ENCODE measurements at regions not wholly inside any gene's neighbourhood (a gene's known extent, or its start where the extent isn't known, plus 50 kb on each side); places are given as distances from the start of the nearest gene placed in this dataset.

DNA sequence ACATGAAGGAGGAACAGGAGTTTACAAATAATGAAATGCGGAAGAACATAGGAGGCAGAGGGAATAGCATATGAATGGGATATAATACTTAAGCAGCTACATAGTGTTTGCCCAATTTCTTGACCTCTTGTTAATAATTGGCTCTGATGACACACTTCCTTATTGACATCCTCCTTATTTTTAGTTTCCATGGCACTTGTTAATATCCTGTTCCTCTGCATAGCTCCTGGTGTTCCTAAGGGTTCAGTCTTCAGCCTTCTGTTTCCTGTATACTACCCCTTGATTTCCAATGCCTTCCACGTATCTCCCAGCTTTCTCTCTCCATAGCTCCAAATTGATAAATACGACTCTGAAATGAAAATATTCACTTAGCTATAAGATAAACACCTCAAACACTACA is 663.8 kb upstream of the API5 start:
- H4K20me1 ChIP-seq (ENCODE audit: control insufficient read depth, insufficient read depth, low read depth, low read length), result no peaks in the 10 kb centered on the region
- H3K9me3 ChIP-seq (ENCODE audit: control insufficient read depth, insufficient read depth, low read length), result no peaks in the 10 kb centered on the region
- H3K27me3 ChIP-seq (ENCODE audit: control insufficient read depth, low read length), result no peaks in the 10 kb centered on the region
- H3K4me2 ChIP-seq (ENCODE audit: low read length), result no peak overlapping the region
- no peaks in the 10 kb centered on the region for H3K9me2 ChIP-seq (replicated peaks; ENCODE audit: control insufficient read depth, low read length)
- no peaks in the 10 kb centered on the region for H3K36me3 ChIP-seq (ENCODE audit: control insufficient read depth, low read length)
- H3K27ac ChIP-seq (ENCODE audit: low read depth, low read length), result no peak overlapping the region
- no peaks in the 10 kb centered on the region for H3K79me2 ChIP-seq (ENCODE audit: control insufficient read depth, low read length)
- H3F3A ChIP-seq (ENCODE audit: control insufficient read depth, insufficient read depth), result no peaks in the 10 kb centered on the region
- TF ChIP-seq EZH2phosphoT487 (IDR thresholded peaks at IDR 0.05; ENCODE audit: borderline replicate concordance, low read length), result no peak
- TF ChIP-seq, protein P1, sequence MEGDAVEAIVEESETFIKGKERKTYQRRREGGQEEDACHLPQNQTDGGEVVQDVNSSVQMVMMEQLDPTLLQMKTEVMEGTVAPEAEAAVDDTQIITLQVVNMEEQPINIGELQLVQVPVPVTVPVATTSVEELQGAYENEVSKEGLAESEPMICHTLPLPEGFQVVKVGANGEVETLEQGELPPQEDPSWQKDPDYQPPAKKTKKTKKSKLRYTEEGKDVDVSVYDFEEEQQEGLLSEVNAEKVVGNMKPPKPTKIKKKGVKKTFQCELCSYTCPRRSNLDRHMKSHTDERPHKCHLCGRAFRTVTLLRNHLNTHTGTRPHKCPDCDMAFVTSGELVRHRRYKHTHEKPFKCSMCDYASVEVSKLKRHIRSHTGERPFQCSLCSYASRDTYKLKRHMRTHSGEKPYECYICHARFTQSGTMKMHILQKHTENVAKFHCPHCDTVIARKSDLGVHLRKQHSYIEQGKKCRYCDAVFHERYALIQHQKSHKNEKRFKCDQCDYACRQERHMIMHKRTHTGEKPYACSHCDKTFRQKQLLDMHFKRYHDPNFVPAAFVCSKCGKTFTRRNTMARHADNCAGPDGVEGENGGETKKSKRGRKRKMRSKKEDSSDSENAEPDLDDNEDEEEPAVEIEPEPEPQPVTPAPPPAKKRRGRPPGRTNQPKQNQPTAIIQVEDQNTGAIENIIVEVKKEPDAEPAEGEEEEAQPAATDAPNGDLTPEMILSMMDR (IDR thresholded peaks at IDR 0.05; ENCODE audit: low read depth, low read length, poor library complexity, severe bottlenecking), result no peak
- H3K4me1 ChIP-seq (ENCODE audit: control insufficient read depth, low read length), result no peaks in the 10 kb centered on the region
- H3K4me3 ChIP-seq (ENCODE audit: low read length), result no peak overlapping the region

DNA sequence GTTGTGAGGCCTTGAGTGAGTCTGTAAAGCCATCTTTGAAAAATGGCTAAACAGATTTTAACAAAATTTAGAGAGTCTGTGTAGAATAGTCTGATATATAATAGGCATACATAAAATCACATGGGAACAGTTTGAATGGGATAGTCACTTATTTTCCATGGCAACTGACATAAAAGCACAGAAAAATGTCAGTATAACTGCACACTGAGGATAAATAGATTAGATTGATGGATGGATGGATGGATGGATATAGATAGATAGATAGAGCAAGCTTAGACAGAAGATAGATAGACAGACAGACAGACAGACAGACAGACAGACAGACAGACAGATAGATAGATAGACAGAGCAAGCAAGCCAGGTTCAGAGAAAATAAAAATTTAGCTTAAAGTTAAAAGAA is 660.2 kb upstream of the API5 start:
- Histone ChIP-seq H3K27me3 (ENCODE audit: control insufficient read depth, low read length) (no peaks in the 10 kb centered on the region), H3K27ac (ENCODE audit: low read depth, low read length) (no peak overlapping the region), H3K79me2 (ENCODE audit: control insufficient read depth, low read length) (no peaks in the 10 kb centered on the region), H3K4me2 (ENCODE audit: low read length) (no peak overlapping the region), H4K20me1 (ENCODE audit: control insufficient read depth, insufficient read depth, low read depth, low read length) (no peaks in the 10 kb centered on the region), H3K4me3 (ENCODE audit: low read length) (no peak overlapping the region), H3K9me3 (ENCODE audit: control insufficient read depth, insufficient read depth, low read length) (no peaks in the 10 kb centered on the region), H3K36me3 (ENCODE audit: control insufficient read depth, low read length) (no peaks in the 10 kb centered on the region), H3F3A (ENCODE audit: control insufficient read depth, insufficient read depth) (no peaks in the 10 kb centered on the region), H3K9me2 (replicated peaks; ENCODE audit: control insufficient read depth, low read length) (no peaks in the 10 kb centered on the region), H3K4me1 (ENCODE audit: control insufficient read depth, low read length) (no peaks in the 10 kb centered on the region)
- no peak for TF ChIP-seq EZH2phosphoT487 (IDR thresholded peaks at IDR 0.05; ENCODE audit: borderline replicate concordance, low read length)
- TF ChIP-seq, protein P1 (IDR thresholded peaks at IDR 0.05; ENCODE audit: low read depth, low read length, poor library complexity, severe bottlenecking), result no peak

DNA sequence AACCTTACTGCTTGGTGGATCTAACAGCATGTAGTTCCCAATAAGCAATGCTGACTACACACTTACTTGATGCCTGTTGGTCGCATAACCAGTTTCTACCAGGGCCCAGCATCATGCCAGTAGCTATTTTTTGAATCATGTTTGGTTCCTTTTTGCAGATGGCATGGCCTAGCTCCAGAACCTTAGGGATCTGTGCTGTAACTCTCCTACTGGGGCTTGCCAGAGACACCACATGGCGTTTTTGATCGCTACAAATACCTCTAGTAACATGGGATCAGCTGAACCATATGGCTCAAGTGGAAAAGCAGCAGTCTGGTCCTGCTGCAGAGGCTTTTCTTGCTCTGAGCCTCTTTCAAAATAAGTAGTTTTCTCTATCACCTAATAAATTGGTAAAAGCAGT is 654.6 kb upstream of the API5 start:
- Histone ChIP-seq H3K27me3 (ENCODE audit: control insufficient read depth, low read length) (no peaks in the 10 kb centered on the region), H3F3A (ENCODE audit: control insufficient read depth, insufficient read depth) (no peaks in the 10 kb centered on the region), H3K4me3 (ENCODE audit: low read length) (no peak overlapping the region), H3K79me2 (ENCODE audit: control insufficient read depth, low read length) (no peaks in the 10 kb centered on the region), H3K9me2 (replicated peaks; ENCODE audit: control insufficient read depth, low read length) (no peaks in the 10 kb centered on the region), H3K4me1 (ENCODE audit: control insufficient read depth, low read length) (no peaks in the 10 kb centered on the region), H3K9me3 (ENCODE audit: control insufficient read depth, insufficient read depth, low read length) (no peaks in the 10 kb centered on the region), H4K20me1 (ENCODE audit: control insufficient read depth, insufficient read depth, low read depth, low read length) (no peaks in the 10 kb centered on the region), H3K4me2 (ENCODE audit: low read length) (no peak overlapping the region), H3K36me3 (ENCODE audit: control insufficient read depth, low read length) (no peaks in the 10 kb centered on the region), H3K27ac (ENCODE audit: low read depth, low read length) (no peak overlapping the region)
- TF ChIP-seq, protein P1 (IDR thresholded peaks at IDR 0.05; ENCODE audit: low read depth, low read length, poor library complexity, severe bottlenecking), result no peak

DNA sequence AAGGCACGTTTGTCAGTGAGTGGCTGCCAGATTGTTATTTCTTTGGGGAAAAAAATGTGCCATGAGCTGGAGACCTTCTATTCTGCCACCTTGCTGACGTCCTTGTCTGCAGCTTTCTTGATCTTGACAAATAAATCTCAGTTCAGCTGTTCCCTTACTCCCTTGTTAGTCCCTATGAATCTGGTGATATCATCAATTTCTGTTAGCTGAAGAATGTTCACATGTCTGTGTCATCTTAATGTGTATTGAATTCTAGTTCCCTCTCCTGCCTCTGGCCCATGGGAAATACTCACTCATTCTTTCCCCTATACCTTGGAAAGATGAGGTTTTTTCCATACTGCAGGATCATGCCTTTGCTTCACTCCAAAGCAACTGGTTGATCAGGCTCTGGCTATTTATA is 649.9 kb upstream of the API5 start:
- TF ChIP-seq EZH2phosphoT487 (IDR thresholded peaks at IDR 0.05; ENCODE audit: borderline replicate concordance, low read length), result no peak
- Histone ChIP-seq H3K4me1 (ENCODE audit: control insufficient read depth, low read length) (no peaks in the 10 kb centered on the region), H3K9me3 (ENCODE audit: control insufficient read depth, insufficient read depth, low read length) (no peaks in the 10 kb centered on the region), H3K27ac (ENCODE audit: low read depth, low read length) (no peak overlapping the region), H3K9me2 (replicated peaks; ENCODE audit: control insufficient read depth, low read length) (no peaks in the 10 kb centered on the region), H3K36me3 (ENCODE audit: control insufficient read depth, low read length) (no peaks in the 10 kb centered on the region), H4K20me1 (ENCODE audit: control insufficient read depth, insufficient read depth, low read depth, low read length) (no peaks in the 10 kb centered on the region), H3F3A (ENCODE audit: control insufficient read depth, insufficient read depth) (no peaks in the 10 kb centered on the region), H3K4me3 (ENCODE audit: low read length) (no peak overlapping the region), H3K4me2 (ENCODE audit: low read length) (no peak overlapping the region), H3K79me2 (ENCODE audit: control insufficient read depth, low read length) (no peaks in the 10 kb centered on the region), H3K27me3 (ENCODE audit: control insufficient read depth, low read length) (no peaks in the 10 kb centered on the region)

All from DOHH2 (cell line).